ENCODE measurements at regions not wholly inside any gene's neighbourhood (a gene's known extent, or its start where the extent isn't known, plus 50 kb on each side); places are given as distances from the start of the nearest gene placed in this dataset.

DNA sequence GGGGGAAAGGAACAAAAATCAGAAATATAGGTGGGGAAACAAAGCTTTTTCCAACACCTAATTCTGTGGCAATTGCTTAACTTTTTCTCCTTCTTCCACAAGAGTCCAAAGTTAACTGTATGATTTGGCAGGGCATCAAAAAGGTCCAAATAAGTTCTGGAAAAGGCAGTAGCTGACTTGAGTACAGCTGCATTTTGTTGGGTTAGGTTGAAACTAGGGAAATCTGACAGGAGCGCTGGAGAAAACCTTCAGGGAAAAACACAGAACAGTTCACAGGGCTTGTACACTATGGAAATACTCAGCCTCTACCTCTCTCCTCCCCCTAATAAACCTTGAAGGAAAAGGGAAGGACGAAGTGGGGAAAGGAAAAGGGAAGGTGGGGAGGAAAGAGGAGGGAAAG lies 438.6 kb downstream of the ZEB2 start:
- ChIA-PET POLR2A (no interaction called here), CTCF (interaction anchor here (1.3 kb wide), 1 partner anchor 15 kb away, joined by 3 read pairs; no protein-coding TSS in a partner anchor)
- TF ChIP-seq, protein P1, sequence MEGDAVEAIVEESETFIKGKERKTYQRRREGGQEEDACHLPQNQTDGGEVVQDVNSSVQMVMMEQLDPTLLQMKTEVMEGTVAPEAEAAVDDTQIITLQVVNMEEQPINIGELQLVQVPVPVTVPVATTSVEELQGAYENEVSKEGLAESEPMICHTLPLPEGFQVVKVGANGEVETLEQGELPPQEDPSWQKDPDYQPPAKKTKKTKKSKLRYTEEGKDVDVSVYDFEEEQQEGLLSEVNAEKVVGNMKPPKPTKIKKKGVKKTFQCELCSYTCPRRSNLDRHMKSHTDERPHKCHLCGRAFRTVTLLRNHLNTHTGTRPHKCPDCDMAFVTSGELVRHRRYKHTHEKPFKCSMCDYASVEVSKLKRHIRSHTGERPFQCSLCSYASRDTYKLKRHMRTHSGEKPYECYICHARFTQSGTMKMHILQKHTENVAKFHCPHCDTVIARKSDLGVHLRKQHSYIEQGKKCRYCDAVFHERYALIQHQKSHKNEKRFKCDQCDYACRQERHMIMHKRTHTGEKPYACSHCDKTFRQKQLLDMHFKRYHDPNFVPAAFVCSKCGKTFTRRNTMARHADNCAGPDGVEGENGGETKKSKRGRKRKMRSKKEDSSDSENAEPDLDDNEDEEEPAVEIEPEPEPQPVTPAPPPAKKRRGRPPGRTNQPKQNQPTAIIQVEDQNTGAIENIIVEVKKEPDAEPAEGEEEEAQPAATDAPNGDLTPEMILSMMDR (IDR thresholded peaks at IDR 0.05; ENCODE audit: control extremely low read depth, extremely low read depth, low read depth, missing control alignments) = no peak

DNA sequence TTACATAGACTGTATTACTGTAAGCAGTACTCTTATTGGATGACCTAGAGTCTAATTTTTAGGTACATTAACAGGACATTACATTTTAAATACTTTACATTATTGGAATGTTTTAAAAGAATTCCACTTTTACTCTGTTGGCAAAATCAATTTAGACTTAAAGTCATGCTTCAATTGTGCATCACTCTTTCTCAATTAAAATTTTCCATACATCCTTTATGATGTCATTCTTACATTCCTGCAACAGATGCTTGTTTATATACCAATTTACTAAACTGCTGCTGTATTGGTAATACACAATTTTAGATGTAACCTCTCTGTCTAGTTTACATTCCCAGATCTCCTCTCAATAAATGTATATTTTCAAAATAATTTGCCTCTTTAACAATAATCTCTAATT lies 440.1 kb downstream of the ZEB2 start:
- TF ChIP-seq, protein P1 (IDR thresholded peaks at IDR 0.05; ENCODE audit: control extremely low read depth, extremely low read depth, low read depth, missing control alignments) = no peak
- DNase-seq (ENCODE audit: extremely low spot score) = no peak
- POLR2A ChIA-PET = no interaction called here
- CTCF ChIA-PET = no interaction called here

More for the DNA sequence above, 438.6 kb downstream of the ZEB2 start:
- no peak for DNase-seq (ENCODE audit: extremely low spot score)

DNA sequence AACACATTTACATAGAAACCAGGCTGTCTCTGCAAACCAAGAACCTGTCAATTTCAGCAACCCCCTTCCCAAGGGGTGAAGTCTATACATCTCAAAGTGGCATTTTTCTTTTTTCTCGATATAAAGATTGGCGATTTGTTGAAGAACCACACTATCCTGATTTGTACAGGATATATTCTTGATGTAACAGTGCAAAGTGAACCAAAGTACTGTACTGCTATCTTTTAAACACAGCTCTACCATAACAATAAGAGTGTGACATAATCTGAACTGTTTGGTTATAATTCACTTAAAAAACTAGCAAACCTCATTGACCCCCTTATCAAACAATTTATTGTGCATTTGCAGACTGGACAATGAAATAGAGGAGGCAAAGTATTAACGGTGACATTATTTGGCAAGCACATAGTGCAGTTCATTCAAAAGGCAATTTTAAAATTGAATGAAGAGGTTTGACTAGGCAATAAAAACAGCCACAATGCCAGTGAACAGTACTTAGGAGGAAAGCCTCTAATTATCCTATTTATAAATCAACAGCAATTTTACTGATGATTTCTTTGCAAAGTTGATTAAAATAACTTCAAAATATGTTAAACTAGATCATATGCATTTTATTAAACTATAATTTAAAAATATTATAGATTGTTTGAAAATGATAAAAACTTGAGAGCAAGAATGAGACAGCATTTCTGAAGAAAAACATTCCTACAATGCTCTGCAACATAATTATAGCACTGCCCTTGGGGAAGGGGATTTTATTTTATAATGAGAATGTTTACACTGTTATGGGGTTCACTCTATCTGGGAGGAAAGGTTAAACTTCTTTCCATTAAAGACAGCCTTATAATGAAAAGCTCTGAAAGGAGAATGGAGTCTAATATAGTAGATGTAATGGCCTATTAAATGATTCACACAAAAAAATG lies 440.9 kb downstream of the ZEB2 start:
- CTCF ChIA-PET = interaction anchor here (0.9 kb wide), 1 partner anchor 25 kb away, joined by 3 read pairs; no protein-coding TSS in a partner anchor
- no peak for DNase-seq (ENCODE audit: extremely low spot score)
- TF ChIP-seq, protein P1 (IDR thresholded peaks at IDR 0.05; ENCODE audit: control extremely low read depth, extremely low read depth, low read depth, missing control alignments) = no peak
- POLR2A ChIA-PET = no interaction called here

DNA sequence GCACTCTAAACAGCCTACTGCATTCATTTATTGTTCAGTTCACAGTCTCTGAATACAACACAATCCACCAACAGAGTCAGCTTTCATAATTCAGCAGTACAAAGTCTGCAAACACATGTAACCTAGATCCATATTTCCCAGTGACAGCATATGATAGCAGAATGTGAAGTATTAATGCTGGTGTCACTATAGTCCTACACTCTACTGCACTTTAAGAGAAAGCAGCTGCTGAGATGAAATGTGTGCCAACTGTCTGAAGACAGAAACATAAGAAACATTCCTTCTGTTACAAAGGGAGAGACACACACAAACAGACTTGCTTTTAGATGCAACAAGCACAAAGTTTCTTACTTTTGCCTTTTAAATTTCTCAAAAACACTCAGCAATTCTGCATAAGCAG lies 441.8 kb downstream of the ZEB2 start:
- ChIA-PET CTCF (interaction anchor here (0.9 kb wide), 1 partner anchor 24 kb away, joined by 3 read pairs; no protein-coding TSS in a partner anchor), POLR2A (no interaction called here)
- no peak for DNase-seq (ENCODE audit: extremely low spot score)
- TF ChIP-seq, protein P1 (IDR thresholded peaks at IDR 0.05; ENCODE audit: control extremely low read depth, extremely low read depth, low read depth, missing control alignments) = no peak

DNA sequence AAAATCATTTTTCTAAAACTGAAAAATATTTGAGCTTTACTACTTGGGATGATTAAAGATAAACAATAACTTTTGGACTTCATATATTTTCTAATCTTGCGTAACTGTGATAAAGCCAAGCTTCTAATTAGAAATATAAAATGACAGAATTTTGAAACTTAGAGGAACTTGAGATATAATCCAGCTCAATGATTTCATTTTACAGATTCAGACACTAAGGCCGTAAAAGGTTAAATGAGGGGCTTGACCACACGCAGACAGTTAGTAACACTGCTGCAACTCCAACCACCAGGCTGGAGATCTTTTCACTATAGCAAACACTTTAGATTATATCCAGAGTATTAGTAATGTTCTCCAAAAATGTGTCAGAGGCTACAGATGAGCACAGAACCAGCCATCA lies 445.5 kb downstream of the ZEB2 start:
- no peak for DNase-seq (ENCODE audit: extremely low spot score)
- TF ChIP-seq, protein P1 (IDR thresholded peaks at IDR 0.05; ENCODE audit: control extremely low read depth, extremely low read depth, low read depth, missing control alignments) = no peak
- CTCF ChIA-PET = interaction anchor here (1.0 to 1.1 kb wide), 2 partner anchors 13 to 26 kb away, joined by 3 to 4 read pairs; no protein-coding TSS in a partner anchor
- POLR2A ChIA-PET = no interaction called here

DNA sequence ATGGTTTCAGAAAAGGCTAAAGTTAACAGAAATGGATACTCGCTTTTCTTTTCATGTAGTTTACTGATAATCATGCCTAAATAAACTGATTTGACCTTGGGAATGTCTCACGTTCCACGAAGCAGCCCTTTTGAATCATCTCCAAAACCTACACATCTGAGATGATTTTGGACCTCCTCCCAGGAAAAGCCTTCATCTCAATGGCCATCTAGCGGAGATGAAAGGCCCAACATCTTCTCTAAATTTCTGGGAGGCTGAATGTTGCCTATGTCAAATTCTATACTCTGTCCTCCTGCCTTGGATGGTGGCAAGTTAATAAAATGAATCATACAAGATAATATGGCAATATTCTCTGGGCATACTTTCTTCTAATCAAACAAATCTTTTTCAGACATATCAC lies 448.5 kb downstream of the ZEB2 start:
- TF ChIP-seq, protein P1 (IDR thresholded peaks at IDR 0.05; ENCODE audit: control extremely low read depth, extremely low read depth, low read depth, missing control alignments) = no peak
- ChIA-PET POLR2A (no interaction called here), CTCF (interaction anchor here (1.2 to 1.3 kb wide), 2 partner anchors 8 to 15 kb away, joined by 3 read pairs; no protein-coding TSS in a partner anchor)
- no peak for DNase-seq (ENCODE audit: extremely low spot score)
